Sigmoid colon (tissue), 4 donors: ENCODE measurements at regions not wholly inside any gene's neighbourhood (a gene's known extent, or its start where the extent isn't known, plus 50 kb on each side); places are given as distances from the start of the nearest gene placed in this dataset.

Experiments used
- EP300 ChIP-seq, 4 donors: sonication (generic); formaldehyde crosslinking; IDR thresholded peaks; one replicate each; pipeline ENCODE4 v1.6.1; 2017; ENCODE audit warnings: antibody characterized with exemption in 4 of 4
- POLR2A ChIP-seq, 2 donors: fragments of 450-650 bp; IDR thresholded peaks; one replicate each; pipeline ENCODE4 v1.6.1; 2016; ENCODE audit warnings: antibody characterized with exemption in 2 of 2, mild to moderate bottlenecking in 2 of 2, moderate library complexity in 2 of 2
- POLR2AphosphoS5 ChIP-seq, 4 donors: sonication (generic); formaldehyde crosslinking; IDR thresholded peaks; one replicate each; pipeline ENCODE4 v1.6.1; 2017; ENCODE audit warnings: antibody characterized with exemption in 4 of 4

GRCh38 chr4:33772582-33772981 is 2471.7 kb downstream of the ARAP2 start:
- no peak for TF ChIP-seq POLR2A (IDR thresholded peaks at IDR 0.05)
- no peak for TF ChIP-seq EP300 (IDR thresholded peaks at IDR 0.05)
- TF ChIP-seq POLR2AphosphoS5 (IDR thresholded peaks at IDR 0.05): no peak
